ENCODE measurements at regions not wholly inside any gene's neighbourhood (a gene's known extent, or its start where the extent isn't known, plus 50 kb on each side); places are given as distances from the start of the nearest gene placed in this dataset.

DNA sequence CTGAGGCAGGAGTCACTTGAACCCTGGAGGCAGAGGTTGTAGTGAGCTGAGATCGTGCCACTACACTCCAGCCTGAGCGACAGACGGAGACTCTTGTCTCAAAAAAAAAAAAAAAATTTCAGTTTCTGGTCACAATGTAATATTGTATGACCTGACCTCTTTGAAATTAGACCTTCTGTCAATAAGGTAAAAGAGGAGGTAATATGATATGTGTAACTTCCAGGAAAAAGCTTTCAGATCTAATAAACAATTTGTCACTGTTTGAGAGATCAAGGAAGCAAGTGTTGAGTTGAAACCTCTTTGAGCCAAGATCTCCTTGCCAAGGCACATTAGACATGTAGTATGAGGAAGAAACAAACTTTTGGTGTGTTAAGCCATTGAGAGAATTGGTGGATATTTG lies 101.7 kb upstream of the ATF7IP start:
- TF ChIP-seq, protein P1, sequence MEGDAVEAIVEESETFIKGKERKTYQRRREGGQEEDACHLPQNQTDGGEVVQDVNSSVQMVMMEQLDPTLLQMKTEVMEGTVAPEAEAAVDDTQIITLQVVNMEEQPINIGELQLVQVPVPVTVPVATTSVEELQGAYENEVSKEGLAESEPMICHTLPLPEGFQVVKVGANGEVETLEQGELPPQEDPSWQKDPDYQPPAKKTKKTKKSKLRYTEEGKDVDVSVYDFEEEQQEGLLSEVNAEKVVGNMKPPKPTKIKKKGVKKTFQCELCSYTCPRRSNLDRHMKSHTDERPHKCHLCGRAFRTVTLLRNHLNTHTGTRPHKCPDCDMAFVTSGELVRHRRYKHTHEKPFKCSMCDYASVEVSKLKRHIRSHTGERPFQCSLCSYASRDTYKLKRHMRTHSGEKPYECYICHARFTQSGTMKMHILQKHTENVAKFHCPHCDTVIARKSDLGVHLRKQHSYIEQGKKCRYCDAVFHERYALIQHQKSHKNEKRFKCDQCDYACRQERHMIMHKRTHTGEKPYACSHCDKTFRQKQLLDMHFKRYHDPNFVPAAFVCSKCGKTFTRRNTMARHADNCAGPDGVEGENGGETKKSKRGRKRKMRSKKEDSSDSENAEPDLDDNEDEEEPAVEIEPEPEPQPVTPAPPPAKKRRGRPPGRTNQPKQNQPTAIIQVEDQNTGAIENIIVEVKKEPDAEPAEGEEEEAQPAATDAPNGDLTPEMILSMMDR (IDR thresholded peaks at IDR 0.05; ENCODE audit: insufficient read depth, low read depth, low read length): no peak
- no peak for TF ChIP-seq EZH2 (IDR thresholded peaks at IDR 0.05; ENCODE audit: insufficient read depth, low read length)
